ENCODE measurements at regions not wholly inside any gene's neighbourhood (a gene's known extent, or its start where the extent isn't known, plus 50 kb on each side); places are given as distances from the start of the nearest gene placed in this dataset.

DNA sequence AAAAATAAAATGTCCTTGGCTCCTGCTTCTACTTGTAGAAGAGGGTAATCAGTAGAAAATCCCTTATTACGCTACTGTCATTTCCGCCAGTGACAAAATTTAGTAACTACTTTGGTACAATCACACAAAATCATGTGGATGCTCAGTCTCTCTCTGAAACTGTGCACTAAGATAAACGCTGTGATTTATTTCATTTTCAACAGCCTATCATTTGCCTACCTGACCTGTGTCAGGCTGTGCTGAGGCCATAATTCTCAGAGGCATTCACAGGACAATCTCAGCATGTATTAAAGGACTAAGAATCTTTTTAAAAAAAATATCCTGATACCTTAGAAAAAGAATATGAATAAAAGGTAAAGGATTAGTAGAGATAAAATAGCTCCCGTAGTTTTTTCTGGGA is 226.0 kb downstream of the RASSF9 start:
- WGBS (ENCODE audit: insufficient coverage, low coverage, missing lambda C conversion rate), result 0% methylated on average over 4 of the region's 4 CpGs
- ChIA-PET POLR2A (no interaction called here), CTCF (ENCODE audit: low intra/inter-chr PET ratio) (no interaction called here)
- no peak for TF ChIP-seq ZNF384 (IDR thresholded peaks at IDR 0.05; ENCODE audit: low read depth, low read length)
- TF ChIP-seq FOS (IDR thresholded peaks at IDR 0.05; ENCODE audit: extremely low read depth, insufficient read length), result no peak
- no peak for TF ChIP-seq KDM2B (CRISPR knock-in tag; IDR thresholded peaks at IDR 0.05)
- no peak for TF ChIP-seq NFRKB (IDR thresholded peaks at IDR 0.05; ENCODE audit: low read depth)
- TF ChIP-seq ESRRA (IDR thresholded peaks at IDR 0.05; ENCODE audit: borderline replicate concordance, low read depth), result no peak
- no peak for TF ChIP-seq SMARCC2 (IDR thresholded peaks at IDR 0.05; ENCODE audit: low read depth)
- TF ChIP-seq PRPF4 (IDR thresholded peaks at IDR 0.05; ENCODE audit: insufficient read depth, low read depth, low read length, poor library complexity, severe bottlenecking), result no peak
- TF ChIP-seq PRDM10 (IDR thresholded peaks at IDR 0.05; ENCODE audit: partially characterized antibody), result no peak
- no peak for TF ChIP-seq ZKSCAN1 (IDR thresholded peaks at IDR 0.05; ENCODE audit: low read depth, low read length)
- TF ChIP-seq ZNF507 (tag; conservative IDR thresholded peaks at IDR 0.05), result no peak
- no peak for TF ChIP-seq JUN (IDR thresholded peaks at IDR 0.05; ENCODE audit: borderline replicate concordance, low read depth, low read length)
- no peak for TF ChIP-seq JUN (CRISPR knock-in tag; IDR thresholded peaks at IDR 0.05; ENCODE audit: borderline replicate concordance)
- TF ChIP-seq POLR2AphosphoS5 (IDR thresholded peaks at IDR 0.05; ENCODE audit: control insufficient read depth, insufficient read depth, low read depth, low read length), result no peak
- TF ChIP-seq FIP1L1 (IDR thresholded peaks at IDR 0.05; ENCODE audit: low read depth, low read length, poor library complexity, severe bottlenecking), result no peak
- Histone ChIP-seq H3K36me3 (ENCODE audit: control insufficient read depth, insufficient read depth, low read length) (no peaks in the 10 kb centered on the region), H3K4me1 (replicated peaks in 1 of 2; ENCODE audit: control insufficient read depth in 2 of 2, insufficient read depth in 2 of 2, low read length in 2 of 2) (no peaks in the 10 kb centered on the region), H4K20me1 (replicated peaks; ENCODE audit: control insufficient read depth, insufficient read depth, low read length) (no peaks in the 10 kb centered on the region), H3K27ac (ENCODE audit: extremely low read depth, low read depth, low read length) (no peak overlapping the region), H3K27me3 (ENCODE audit: control insufficient read depth in 2 of 2, insufficient read depth in 2 of 2, low read length in 2 of 2) (no peaks in the 10 kb centered on the region), H3K9me3 (replicated peaks; ENCODE audit: control insufficient read depth, insufficient read depth, low read depth, low read length) (no peaks in the 10 kb centered on the region), H3K4me3 (no peak overlapping the region), H3K79me2 (ENCODE audit: control insufficient read depth, insufficient read depth, low read length) (no peaks in the 10 kb centered on the region), H3K9me1 (ENCODE audit: control insufficient read depth, insufficient read depth, low read length) (no peaks in the 10 kb centered on the region), H2AFZ (ENCODE audit: low read depth, low read length) (no peak overlapping the region), H3K4me2 (ENCODE audit: insufficient read depth, low read length) (no peak overlapping the region), H3K9ac (ENCODE audit: insufficient read depth in 1 of 2, low read depth in 2 of 2, low read length in 2 of 2) (no peak overlapping the region)
- FAIRE-seq (no peak), DNase-seq (ENCODE audit: extremely low read depth in 1 of 4, low spot score in 3 of 4) (no peak), ATAC-seq (no peak)
- in situ Hi-C loops (cut with MboI) (no loop called here), intact Hi-C loops (cut with micrococcal nuclease) (no loop called here)
- BruUV-seq (replicated peaks), result no TSS peak

All from K562 (cell line).